Activated CD4-positive, alpha-beta memory T cell treated with anti-CD3 and anti-CD28 coated beads for 36 hours (primary cell): ENCODE measurements at regions not wholly inside any gene's neighbourhood (a gene's known extent, or its start where the extent isn't known, plus 50 kb on each side); places are given as distances from the start of the nearest gene placed in this dataset.
"Not testable (repeated sequence)": the region's sequence is repeated elsewhere in the genome, so short reads cannot be mapped to it uniquely, and the experiment has no call there.

ENCODE experiments used
- CTCF ChIA-PET: fragments of 350-600 bp; sonication (Branson Sonifier 250); formaldehyde crosslinking; loops from one replicate; lab custom pipeline; 2021; ENCODE audit warnings: antibody characterized with exemption, inconsistent platforms; lab: Charles Lee
- POLR2A ChIA-PET: fragments of 350-600 bp; sonication (Branson Sonifier 250); formaldehyde crosslinking; loops from one replicate; lab custom pipeline; 2021; ENCODE audit warnings: antibody characterized with exemption; lab: Charles Lee
- DNase-seq: peaks from one replicate; pipeline ENCODE4 v3.0.0-alpha.2; 2020
- H3K27ac Mint-ChIP-seq: one replicate; pipeline ENCODE4 v1.8.0; 2021; ENCODE audit warnings: mixed read lengths
- H3K27me3 Mint-ChIP-seq: one replicate; pipeline ENCODE4 v1.8.0; 2021; ENCODE audit warnings: mixed read lengths
- H3K36me3 Mint-ChIP-seq: one replicate; pipeline ENCODE4 v1.8.0; 2021; ENCODE audit warnings: mixed read lengths
- H3K4me1 Mint-ChIP-seq: one replicate; pipeline ENCODE4 v1.8.0; 2021; ENCODE audit warnings: low read depth, mixed read lengths
- H3K4me3 Mint-ChIP-seq: one replicate; pipeline ENCODE4 v1.8.0; 2021; ENCODE audit warnings: mild to moderate bottlenecking, mixed read lengths
- H3K9me3 Mint-ChIP-seq: one replicate; pipeline ENCODE4 v1.8.0; 2021; ENCODE audit warnings: mixed read lengths
- intact Hi-C: fragments of 100-400 bp; cut with micrococcal nuclease; formaldehyde crosslinking; loops from one replicate; pipeline ENCODE4 v1.15.1; 2023

GRCh38 chr1:116289193-116289592, 83.9 kb upstream of the ATP1A1 start:
- Mint-ChIP-seq H3K4me3 (no peak overlapping the region), H3K27me3 (no peaks in the 10 kb centered on the region), H3K4me1 (no peaks in the 10 kb centered on the region), H3K36me3 (no peaks in the 10 kb centered on the region), H3K9me3 (no peaks in the 10 kb centered on the region), H3K27ac (no peak overlapping the region)
- POLR2A ChIA-PET = no interaction called here
- intact Hi-C loops = no loop called here
- CTCF ChIA-PET = no interaction called here
- no peak for DNase-seq

GRCh38 chr1:116290085-116290705, 82.8 kb upstream of the ATP1A1 start:
- Mint-ChIP-seq H3K36me3 (no peaks in the 10 kb centered on the region), H3K4me3 (no peak overlapping the region), H3K4me1 (no peaks in the 10 kb centered on the region), H3K27me3 (no peaks in the 10 kb centered on the region), H3K9me3 (no peaks in the 10 kb centered on the region), H3K27ac (no peak overlapping the region)
- ChIA-PET POLR2A (no interaction called here), CTCF (interaction anchor here (0.6 kb wide), 1 partner anchor 309 kb away, joined by 4 read pairs; no protein-coding TSS in a partner anchor)
- intact Hi-C loops = no loop called here
- DNase-seq = no peak

- intact Hi-C loops = no loop called here
- H3K27ac Mint-ChIP-seq = no peak overlapping the region
- no peaks in the 10 kb centered on the region for H3K36me3 Mint-ChIP-seq
- H3K27me3 Mint-ChIP-seq = no peaks in the 10 kb centered on the region
- ChIA-PET CTCF (interaction anchor here (0.6 kb wide), 1 partner anchor 310 kb away, joined by 4 read pairs; no protein-coding TSS in a partner anchor), POLR2A (no interaction called here)
- DNase-seq = no peak
- no peaks in the 10 kb centered on the region for H3K9me3 Mint-ChIP-seq
- H3K4me1 Mint-ChIP-seq = no peaks in the 10 kb centered on the region
- H3K4me3 Mint-ChIP-seq = no peak overlapping the region
Measured at GRCh38 chr1:116291024-116291423, 82.0 kb upstream of the ATP1A1 start.

- H3K27ac Mint-ChIP-seq = no peak overlapping the region
- H3K4me1 Mint-ChIP-seq = no peaks in the 10 kb centered on the region
- no peaks in the 10 kb centered on the region for H3K27me3 Mint-ChIP-seq
- H3K9me3 Mint-ChIP-seq = no peaks in the 10 kb centered on the region
- intact Hi-C loops = no loop called here
- no peak for DNase-seq
- CTCF ChIA-PET = no interaction called here
- POLR2A ChIA-PET = no interaction called here
- H3K36me3 Mint-ChIP-seq = no peaks in the 10 kb centered on the region
- no peak overlapping the region for H3K4me3 Mint-ChIP-seq
Measured at GRCh38 chr1:116292929-116293725, 79.9 kb upstream of the ATP1A1 start.

GRCh38 chr1:116297495-116298212, 75.4 kb upstream of the ATP1A1 start:
- Mint-ChIP-seq H3K4me1 (peaks cover 4% of the 10 kb centered on the region), H3K9me3 (no peaks in the 10 kb centered on the region), H3K27ac (no peak overlapping the region), H3K27me3 (no peaks in the 10 kb centered on the region), H3K4me3 (no peak overlapping the region), H3K36me3 (no peaks in the 10 kb centered on the region)
- no peak for DNase-seq
- ChIA-PET CTCF (no interaction called here), POLR2A (no interaction called here)
- intact Hi-C loops = no loop called here

GRCh38 chr1:116298213-116298579, 74.8 kb upstream of the ATP1A1 start:
- POLR2A ChIA-PET, H3K27ac Mint-ChIP-seq, CTCF ChIA-PET, H3K27me3 Mint-ChIP-seq, H3K4me1 Mint-ChIP-seq, H3K9me3 Mint-ChIP-seq, H3K4me3 Mint-ChIP-seq, intact Hi-C loops, DNase-seq, H3K36me3 Mint-ChIP-seq: not testable (repeated sequence)

GRCh38 chr1:116298746-116299145, 74.3 kb upstream of the ATP1A1 start:
- Mint-ChIP-seq H3K9me3 (no peaks in the 10 kb centered on the region), H3K36me3 (no peaks in the 10 kb centered on the region), H3K27ac (no peak overlapping the region), H3K4me1 (peaks cover 4% of the 10 kb centered on the region), H3K4me3 (no peak overlapping the region), H3K27me3 (no peaks in the 10 kb centered on the region)
- ChIA-PET CTCF (no interaction called here), POLR2A (no interaction called here)
- DNase-seq = no peak
- intact Hi-C loops = no loop called here

GRCh38 chr1:116299248-116299647, 73.8 kb upstream of the ATP1A1 start:
- H3K27me3 Mint-ChIP-seq = no peaks in the 10 kb centered on the region
- DNase-seq = no peak
- H3K36me3 Mint-ChIP-seq = no peaks in the 10 kb centered on the region
- H3K4me3 Mint-ChIP-seq = no peak overlapping the region
- intact Hi-C loops = no loop called here
- ChIA-PET CTCF (no interaction called here), POLR2A (no interaction called here)
- no peak overlapping the region for H3K27ac Mint-ChIP-seq
- peaks cover 2% of the 10 kb centered on the region for H3K9me3 Mint-ChIP-seq
- H3K4me1 Mint-ChIP-seq = peaks cover 4% of the 10 kb centered on the region

- CTCF ChIA-PET = interaction anchor here (0.9 kb wide), 1 partner anchor 24 kb away, joined by 3 read pairs; no protein-coding TSS in a partner anchor
- H3K4me1 Mint-ChIP-seq = peaks cover 4% of the 10 kb centered on the region
- peaks cover 2% of the 10 kb centered on the region for H3K9me3 Mint-ChIP-seq
- intact Hi-C loops = no loop called here
- H3K4me3 Mint-ChIP-seq = no peak overlapping the region
- no peaks in the 10 kb centered on the region for H3K27me3 Mint-ChIP-seq
- POLR2A ChIA-PET = no interaction called here
- H3K27ac Mint-ChIP-seq = no peak overlapping the region
- H3K36me3 Mint-ChIP-seq = no peaks in the 10 kb centered on the region
- DNase-seq = no peak
Measured at GRCh38 chr1:116302281-116302680, 70.8 kb upstream of the ATP1A1 start.

GRCh38 chr1:116306102-116306501, 66.9 kb upstream of the ATP1A1 start:
- ChIA-PET POLR2A (no interaction called here), CTCF (no interaction called here)
- Mint-ChIP-seq H3K9me3 (peaks cover 2% of the 10 kb centered on the region), H3K4me3 (no peak overlapping the region), H3K27ac (no peak overlapping the region), H3K4me1 (peaks cover 7% of the 10 kb centered on the region), H3K36me3 (no peaks in the 10 kb centered on the region), H3K27me3 (no peaks in the 10 kb centered on the region)
- intact Hi-C loops = no loop called here
- DNase-seq = no peak

- DNase-seq = no peak
- ChIA-PET CTCF (no interaction called here), POLR2A (no interaction called here)
- Mint-ChIP-seq H3K27me3 (no peaks in the 10 kb centered on the region), H3K27ac (no peak overlapping the region), H3K4me3 (no peak overlapping the region), H3K9me3 (peaks cover 2% of the 10 kb centered on the region), H3K4me1 (peaks cover 7% of the 10 kb centered on the region), H3K36me3 (no peaks in the 10 kb centered on the region)
- intact Hi-C loops = no loop called here
Measured at GRCh38 chr1:116306840-116307442, 66.1 kb upstream of the ATP1A1 start.

GRCh38 chr1:116308276-116308675, 64.8 kb upstream of the ATP1A1 start:
- DNase-seq = no peak
- intact Hi-C loops = no loop called here
- CTCF ChIA-PET = no interaction called here
- H3K9me3 Mint-ChIP-seq = peaks cover 2% of the 10 kb centered on the region
- H3K27ac Mint-ChIP-seq = no peak overlapping the region
- H3K27me3 Mint-ChIP-seq = no peaks in the 10 kb centered on the region
- H3K4me1 Mint-ChIP-seq = peaks cover 7% of the 10 kb centered on the region
- H3K36me3 Mint-ChIP-seq = no peaks in the 10 kb centered on the region
- H3K4me3 Mint-ChIP-seq = no peak overlapping the region
- POLR2A ChIA-PET = no interaction called here
